ENCODE measurements at regions not wholly inside any gene's neighbourhood (a gene's known extent, or its start where the extent isn't known, plus 50 kb on each side); places are given as distances from the start of the nearest gene placed in this dataset.
"Not testable (repeated sequence)": the region's sequence is repeated elsewhere in the genome, so short reads cannot be mapped to it uniquely, and the experiment has no call there.

DNA sequence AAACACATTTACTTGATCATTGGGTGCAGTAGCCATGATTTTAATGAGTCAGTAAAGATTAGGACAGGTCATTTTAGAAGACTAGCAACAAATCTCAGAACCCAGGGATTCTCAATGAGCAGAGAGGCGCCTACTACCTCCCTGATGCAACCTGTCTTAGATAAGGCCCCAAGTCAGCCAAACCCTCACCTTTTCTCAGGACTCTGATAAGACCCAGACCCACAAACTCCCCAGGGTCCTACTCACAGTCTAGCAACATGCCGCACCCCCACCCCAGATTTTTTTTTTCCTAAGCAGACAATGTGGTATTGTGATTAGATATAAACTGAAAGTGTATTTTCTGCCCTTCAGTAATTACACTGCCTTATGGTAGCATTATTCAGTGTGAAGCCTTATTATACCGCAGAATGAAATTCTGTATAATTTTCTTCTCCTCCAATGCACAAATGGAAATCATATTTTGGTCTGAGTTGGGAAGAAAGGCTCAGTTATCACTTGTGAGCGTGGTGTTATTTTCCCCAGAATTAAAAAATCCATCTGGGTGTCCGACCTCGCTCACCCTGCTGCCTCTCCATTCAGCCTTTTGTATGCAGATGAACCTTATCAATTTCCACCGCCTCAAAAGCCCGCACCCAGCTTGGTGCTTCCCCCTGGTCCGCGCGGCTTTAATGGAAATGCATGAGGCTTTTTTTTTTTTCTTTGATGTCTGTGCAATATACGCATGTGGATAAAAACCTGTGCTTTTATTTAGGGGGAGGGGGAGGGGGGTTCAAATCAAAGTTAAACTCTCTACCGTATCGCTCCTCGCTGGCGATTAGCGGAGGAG lies 122.0 kb upstream of the SOX14 start:
- no peak for DNase-seq

DNA sequence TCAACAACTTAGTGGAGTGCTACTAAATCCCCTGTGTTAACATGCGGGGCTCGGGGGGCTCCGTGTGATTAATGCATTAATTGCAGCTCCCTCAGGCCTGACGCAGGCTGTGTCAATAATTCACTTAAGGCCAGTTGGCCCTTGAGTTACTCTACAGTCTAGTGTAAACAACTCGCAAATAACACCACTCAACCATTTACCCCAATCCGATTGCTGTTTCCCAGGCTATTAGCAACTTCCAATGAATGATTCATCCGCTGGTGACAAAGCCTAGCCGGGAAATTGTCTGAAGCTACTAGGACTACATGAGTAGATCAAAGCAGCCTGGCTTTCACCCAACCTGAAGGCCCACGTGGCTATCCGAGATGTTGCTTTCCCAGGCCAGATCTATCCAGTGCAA lies 121.3 kb upstream of the SOX14 start:
- DNase-seq, result no peak

DNA sequence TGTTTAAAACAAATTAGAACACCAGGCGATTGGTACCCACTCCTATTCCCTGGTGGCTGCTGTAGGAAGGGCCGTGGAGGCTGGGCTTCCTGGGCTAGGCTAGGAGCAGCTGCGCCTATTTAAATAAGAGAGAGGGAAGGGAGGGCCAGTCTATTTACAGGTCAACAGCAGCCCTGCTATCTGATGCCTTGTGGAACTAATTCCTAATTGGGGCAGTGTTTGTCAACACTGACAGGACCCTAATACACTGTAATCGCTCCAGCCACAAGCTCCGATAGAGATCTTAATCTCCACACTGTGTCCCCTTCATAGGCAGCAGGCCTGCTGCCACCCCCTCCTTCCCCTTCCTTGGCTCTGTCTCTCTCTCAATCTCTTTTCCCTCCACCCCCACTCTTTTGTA lies 116.9 kb upstream of the SOX14 start:
- DNase-seq, result no peak

DNA sequence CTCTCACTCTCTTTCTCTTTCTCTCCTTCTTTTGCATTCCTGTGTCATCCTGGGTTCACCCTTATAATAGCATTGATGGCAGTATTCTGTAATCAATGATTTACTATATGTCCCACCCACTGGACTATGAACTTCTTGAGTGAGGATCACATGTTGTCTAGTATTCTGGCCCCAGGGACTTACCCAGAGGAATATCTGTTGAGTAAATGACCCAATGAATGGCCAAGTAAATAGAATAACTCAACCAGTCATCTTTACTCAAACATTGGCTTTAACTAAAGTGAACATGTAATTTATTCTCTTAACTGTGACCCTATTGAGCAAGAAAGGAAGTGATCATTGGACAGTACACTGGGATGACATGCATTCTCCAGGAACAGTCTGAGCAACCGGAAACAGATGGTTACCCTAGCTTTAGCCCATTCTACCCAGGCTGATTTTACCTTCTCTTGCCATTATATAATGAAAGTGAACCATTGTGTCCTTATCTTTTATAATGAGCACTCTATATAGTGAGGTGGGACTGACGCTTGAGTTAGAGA lies 94.5 kb upstream of the SOX14 start:
- DNase-seq, result no peak

DNA sequence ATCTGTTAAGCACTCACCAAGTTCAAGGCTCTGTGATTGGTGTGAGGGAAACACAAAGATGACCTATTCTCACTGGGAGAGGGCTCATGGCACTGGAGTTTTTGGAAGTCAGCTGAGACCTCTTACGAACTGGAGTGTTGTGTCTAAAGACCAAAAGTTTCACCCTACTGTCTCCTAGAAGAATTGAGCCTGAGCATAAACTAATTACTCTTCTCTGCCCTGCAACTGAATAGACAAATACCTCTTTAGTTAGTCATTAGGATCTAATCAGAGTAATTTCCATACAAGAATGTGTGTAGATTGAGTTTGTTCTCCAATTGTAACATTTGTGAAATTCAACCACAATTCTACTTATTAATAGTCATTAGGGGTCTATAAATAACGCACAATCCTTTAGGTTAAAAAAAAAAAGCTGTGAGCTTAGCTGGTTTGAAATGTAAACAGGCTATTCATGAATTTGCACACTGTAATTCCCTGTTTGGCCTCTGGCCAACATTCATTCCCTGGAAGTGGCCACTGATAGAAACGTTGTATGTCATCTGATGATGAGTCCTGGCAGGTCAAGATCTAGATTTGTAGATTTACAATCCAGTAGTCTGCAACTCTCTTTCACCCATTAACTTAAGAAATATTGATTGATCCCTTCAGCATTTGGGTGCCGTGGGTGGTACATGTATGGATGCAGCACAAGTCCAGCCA lies 76.8 kb upstream of the SOX14 start:
- DNase-seq, result no peak

DNA sequence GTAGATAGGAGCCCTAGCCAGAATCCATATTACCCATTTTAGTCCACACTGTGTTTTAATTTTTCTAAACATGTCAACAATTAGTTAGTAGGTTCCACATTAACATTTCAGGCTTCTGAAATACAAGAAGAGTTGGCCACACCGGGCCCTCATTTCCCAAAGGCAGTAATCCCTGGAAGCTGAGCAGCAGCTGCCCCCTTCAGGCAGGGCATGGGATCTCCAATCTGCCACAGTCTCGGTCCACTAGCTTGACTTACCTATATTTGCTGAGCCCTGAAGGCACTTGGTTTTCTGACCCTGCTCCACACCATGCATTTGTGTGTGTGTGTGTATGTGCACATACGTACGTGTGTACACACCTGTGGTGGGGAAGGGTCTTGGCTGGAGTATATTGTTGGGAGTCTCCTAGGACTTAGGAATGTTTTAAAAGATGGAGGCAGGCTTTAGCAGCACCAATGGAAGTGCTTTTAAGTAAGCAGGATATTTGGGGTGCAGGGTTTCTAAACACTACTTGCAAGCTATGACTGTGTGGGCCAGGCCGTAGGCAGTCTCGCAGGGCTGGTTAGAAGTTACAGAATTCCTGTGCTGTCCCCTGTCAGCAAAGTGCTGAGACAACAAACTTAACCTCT lies 71.2 kb upstream of the SOX14 start:
- DNase-seq, result no peak

DNA sequence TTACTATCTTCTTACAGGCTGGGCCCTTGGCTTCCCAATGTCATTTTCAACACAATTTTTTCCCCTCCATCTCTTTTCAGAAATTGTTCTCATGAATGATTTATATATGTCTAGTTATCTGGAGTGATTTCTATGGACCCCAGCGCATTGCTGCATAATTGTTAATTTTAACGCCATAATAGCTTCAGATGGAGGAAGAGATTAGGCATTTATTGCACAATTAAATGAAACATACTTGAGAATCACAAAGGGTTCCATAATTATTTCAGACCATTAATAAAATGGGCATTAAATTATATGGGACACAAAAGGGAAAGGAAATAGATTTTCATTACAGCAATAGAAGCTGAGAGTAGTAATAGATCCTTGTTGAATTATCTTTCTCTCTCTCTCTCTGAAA lies 70.3 kb upstream of the SOX14 start:
- DNase-seq, result no peak

DNA sequence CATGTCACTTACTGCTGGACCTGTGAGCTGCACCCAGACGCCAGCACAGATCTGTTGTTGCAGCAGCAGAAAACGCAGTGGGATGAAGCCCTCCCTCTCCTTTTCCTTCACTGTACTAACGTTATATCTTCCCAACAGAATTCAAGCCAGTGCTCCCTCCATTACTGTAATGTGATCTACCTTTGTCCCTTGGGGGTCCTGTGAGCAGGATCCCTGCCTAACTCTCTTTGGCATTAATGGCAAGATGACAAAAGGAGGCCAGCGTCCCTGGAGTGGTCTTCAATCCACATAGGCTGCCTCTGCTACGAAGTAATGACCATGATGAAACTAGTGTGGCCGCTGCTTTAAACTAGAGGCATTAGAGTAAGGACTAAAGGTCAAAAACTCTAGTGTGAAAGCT lies 69.3 kb upstream of the SOX14 start:
- DNase-seq, result no peak

DNA sequence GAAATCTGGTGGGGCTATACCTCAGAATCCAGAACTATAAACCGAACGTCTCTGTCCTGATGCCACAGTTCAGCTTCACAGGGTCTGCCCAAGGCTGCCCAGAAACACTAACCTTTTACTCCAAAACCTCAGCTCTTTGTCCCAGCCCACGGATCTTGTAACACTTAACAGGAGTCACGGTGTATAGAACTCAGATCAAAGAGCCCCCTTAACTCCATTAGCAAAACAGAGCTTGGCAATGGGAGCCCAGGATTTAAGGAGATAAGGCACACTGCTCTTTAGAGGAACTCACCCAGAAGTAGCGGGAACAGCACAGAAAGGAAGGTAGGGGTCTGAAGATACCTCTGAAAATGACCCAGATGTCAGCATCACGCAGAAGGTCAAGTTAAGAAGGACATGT lies 68.8 kb upstream of the SOX14 start:
- DNase-seq, result no peak

DNA sequence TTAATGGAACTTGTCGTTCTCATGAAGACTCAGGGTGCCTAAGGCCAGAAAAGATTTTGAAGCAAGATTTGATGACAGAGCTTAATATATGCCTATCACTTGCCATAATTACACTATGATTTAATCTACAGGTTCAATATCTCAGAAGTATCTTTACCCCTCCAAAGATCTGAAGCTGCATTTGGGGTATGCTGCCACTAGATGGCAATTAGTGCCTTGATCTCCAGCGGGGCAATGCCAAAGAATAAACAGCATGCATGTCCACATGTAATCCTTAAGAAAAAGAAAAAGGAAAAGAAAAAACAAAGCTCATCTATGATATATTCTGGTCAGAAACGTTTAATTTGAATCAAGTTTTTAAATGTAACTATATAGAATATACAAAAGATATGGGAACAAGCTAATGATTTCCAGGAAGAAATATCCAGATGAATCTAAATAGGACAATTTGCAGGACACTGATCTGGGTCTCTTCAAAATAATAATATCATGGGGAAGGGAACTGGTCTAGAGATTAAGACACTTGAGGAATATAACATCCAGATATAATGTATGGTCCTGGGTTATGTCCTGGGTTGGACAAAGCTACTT lies 55.0 kb upstream of the SOX14 start:
- DNase-seq, result no peak

DNA sequence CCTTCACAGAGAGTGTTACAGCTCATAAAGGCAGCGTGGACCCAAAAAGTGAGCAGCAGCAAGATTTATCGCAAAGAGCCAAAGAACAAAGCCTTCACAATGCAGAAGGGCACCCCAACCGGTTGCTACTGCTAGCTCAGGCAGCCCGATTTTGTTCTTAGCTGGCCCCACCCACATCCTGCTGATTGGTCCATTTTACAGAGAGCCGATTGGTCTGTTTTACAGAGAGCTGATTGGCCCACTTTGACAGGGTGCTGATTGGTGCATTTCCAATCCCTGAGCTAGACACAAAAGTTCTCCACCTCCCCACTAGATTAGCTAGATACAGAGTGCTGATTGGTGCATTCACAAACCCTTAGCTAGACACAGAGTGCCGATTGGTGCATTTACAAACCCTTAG lies 50.1 kb upstream of the SOX14 start:
- DNase-seq, result not testable (repeated sequence)

Data from NCI-H187 treated with DMSO at 0.1 percent for 48 hours (cell line).